ENCODE measurements at regions not wholly inside any gene's neighbourhood (a gene's known extent, or its start where the extent isn't known, plus 50 kb on each side); places are given as distances from the start of the nearest gene placed in this dataset.

GRCh38 chr15:61584410-61584809, 355.3 kb upstream of the RORA start:
- TF ChIP-seq CTCF (IDR thresholded peaks at IDR 0.05) (no peak), POLR2A (IDR thresholded peaks at IDR 0.05) (no peak)
- no peaks in the 10 kb centered on the region for H3K36me3 ChIP-seq (ENCODE audit: low read depth, missing control alignments)
- intact Hi-C loops (cut with DNase I; ENCODE audit: low total_unique reads): no loop called here
- no peak for DNase-seq
- H3K9me3 ChIP-seq: no peaks in the 10 kb centered on the region
- no peak overlapping the region for H3K27ac ChIP-seq
- no peaks in the 10 kb centered on the region for H3K27me3 ChIP-seq
- H3K4me1 ChIP-seq: no peaks in the 10 kb centered on the region
- 70 to 74% methylated on average over 5 of the region's 5 CpGs for WGBS, 2 donors
- no peak overlapping the region for H3K4me3 ChIP-seq

GRCh38 chr15:61582092-61582491, 353.0 kb upstream of the RORA start:
- Histone ChIP-seq H3K27ac (no peak overlapping the region), H3K27me3 (no peaks in the 10 kb centered on the region), H3K4me1 (no peaks in the 10 kb centered on the region), H3K4me3 (no peak overlapping the region), H3K36me3 (ENCODE audit: low read depth, missing control alignments) (no peaks in the 10 kb centered on the region), H3K9me3 (no peaks in the 10 kb centered on the region)
- 33 to 55% methylated on average over 1 of the region's 1 CpG for WGBS, 2 donors
- intact Hi-C loops (cut with DNase I; ENCODE audit: low total_unique reads): no loop called here
- TF ChIP-seq CTCF (IDR thresholded peaks at IDR 0.05) (no peak), POLR2A (IDR thresholded peaks at IDR 0.05) (no peak)
- no peak for DNase-seq

GRCh38 chr15:61575597-61575996, 346.5 kb upstream of the RORA start:
- H3K36me3 ChIP-seq (ENCODE audit: low read depth, missing control alignments): no peaks in the 10 kb centered on the region
- DNase-seq: no peak
- H3K27ac ChIP-seq: no peak overlapping the region
- no peaks in the 10 kb centered on the region for H3K27me3 ChIP-seq
- H3K4me3 ChIP-seq: no peak overlapping the region
- TF ChIP-seq CTCF (IDR thresholded peaks at IDR 0.05) (no peak), POLR2A (IDR thresholded peaks at IDR 0.05) (no peak)
- intact Hi-C loops (cut with DNase I; ENCODE audit: low total_unique reads): no loop called here
- no peaks in the 10 kb centered on the region for H3K9me3 ChIP-seq
- no peaks in the 10 kb centered on the region for H3K4me1 ChIP-seq
- 89 to 100% methylated on average over 1 of the region's 1 CpG for WGBS, 2 donors

- no peaks in the 10 kb centered on the region for H3K36me3 ChIP-seq (ENCODE audit: low read depth, missing control alignments)
- 97 to 100% methylated on average over 1 of the region's 1 CpG for WGBS, 2 donors
- no peaks in the 10 kb centered on the region for H3K27me3 ChIP-seq
- no peaks in the 10 kb centered on the region for H3K9me3 ChIP-seq
- no peak for DNase-seq
- no peak overlapping the region for H3K27ac ChIP-seq
- no peaks in the 10 kb centered on the region for H3K4me1 ChIP-seq
- no peak for TF ChIP-seq CTCF (IDR thresholded peaks at IDR 0.05)
- no peak for TF ChIP-seq POLR2A (IDR thresholded peaks at IDR 0.05)
- intact Hi-C loops (cut with DNase I; ENCODE audit: low total_unique reads): no loop called here
- H3K4me3 ChIP-seq: no peak overlapping the region
Observed at GRCh38 chr15:61571026-61571425, 341.9 kb upstream of the RORA start.

- H3K9me3 ChIP-seq: no peaks in the 10 kb centered on the region
- 68 to 78% methylated on average over 3 of the region's 3 CpGs for WGBS, 2 donors
- H3K4me1 ChIP-seq: no peaks in the 10 kb centered on the region
- H3K27ac ChIP-seq: no peak overlapping the region
- DNase-seq: no peak
- no peaks in the 10 kb centered on the region for H3K27me3 ChIP-seq
- H3K36me3 ChIP-seq (ENCODE audit: low read depth, missing control alignments): no peaks in the 10 kb centered on the region
- intact Hi-C loops (cut with DNase I; ENCODE audit: low total_unique reads): no loop called here
- TF ChIP-seq CTCF (IDR thresholded peaks at IDR 0.05): no peak
- TF ChIP-seq POLR2A (IDR thresholded peaks at IDR 0.05): no peak
- no peak overlapping the region for H3K4me3 ChIP-seq
Observed at GRCh38 chr15:61564785-61565184, 335.7 kb upstream of the RORA start.
